Activated CD8-positive, alpha-beta memory T cell treated with anti-CD3 and anti-CD28 coated beads for 4 hours (primary cell): ENCODE measurements at regions not wholly inside any gene's neighbourhood (a gene's known extent, or its start where the extent isn't known, plus 50 kb on each side); places are given as distances from the start of the nearest gene placed in this dataset.

Source experiments
- DNase-seq, 2 donors: peaks; one replicate each; pipeline ENCODE4 v3.0.0-alpha.2; 2020; ENCODE audit warnings: low read depth in 2 of 2

DNA sequence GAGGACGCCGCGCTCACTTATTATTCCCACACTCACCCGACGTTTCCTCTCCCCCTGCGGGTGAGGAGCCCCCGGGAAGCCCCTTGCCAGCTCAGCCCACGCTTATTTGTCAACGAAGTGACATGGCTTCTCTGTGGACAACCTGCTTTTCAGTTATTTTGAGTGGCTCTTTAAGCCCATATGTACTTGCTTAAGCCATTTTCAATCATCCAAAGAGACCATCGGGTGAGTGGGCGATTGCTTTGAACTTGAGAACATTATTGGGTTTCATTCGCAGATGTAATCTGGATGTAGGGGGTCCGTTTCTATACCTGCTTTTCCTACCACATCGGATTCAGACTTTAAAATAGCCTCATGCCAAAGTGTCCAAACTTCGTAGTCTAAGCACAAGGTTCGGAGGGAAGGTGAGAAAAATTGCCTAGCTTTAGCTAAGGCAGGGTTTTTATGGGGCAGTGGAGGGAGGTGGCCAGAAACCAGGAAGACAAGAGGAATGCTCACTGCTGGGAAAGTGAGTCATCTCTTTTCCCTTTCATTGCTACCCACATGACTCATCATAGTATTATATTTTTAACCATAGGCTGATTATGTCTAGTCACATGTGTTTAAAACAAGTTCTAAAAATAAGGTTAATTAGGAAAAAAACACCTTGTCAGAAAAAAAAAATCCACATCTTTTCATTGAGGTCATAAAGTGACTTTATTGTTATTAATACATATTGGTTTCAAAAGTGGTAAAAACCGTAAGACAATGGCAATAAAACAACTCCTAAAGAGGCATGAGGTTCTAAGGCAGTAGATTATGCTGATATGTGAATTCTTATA, 773.1 kb upstream of the NR2F2 start:
- no peak for DNase-seq

DNA sequence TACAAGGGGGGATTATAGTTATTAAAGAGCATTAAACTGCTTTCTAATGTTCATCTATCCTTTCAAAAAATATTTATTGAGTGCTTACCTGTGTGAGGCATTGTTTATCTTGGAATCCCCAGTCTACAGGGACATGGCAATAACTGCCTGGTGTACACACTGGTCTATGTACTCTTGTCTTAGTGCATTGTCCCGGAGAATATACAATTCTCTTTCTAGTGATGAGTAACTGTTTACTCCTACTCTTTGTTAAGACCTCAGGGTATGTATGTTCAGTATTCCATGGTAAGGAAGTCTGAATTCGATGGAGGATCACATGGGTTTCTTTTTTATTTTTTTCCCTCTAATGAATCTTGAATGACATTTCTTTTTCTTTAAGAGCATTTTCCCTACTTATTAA, 772.4 kb upstream of the NR2F2 start:
- no peak for DNase-seq

DNA sequence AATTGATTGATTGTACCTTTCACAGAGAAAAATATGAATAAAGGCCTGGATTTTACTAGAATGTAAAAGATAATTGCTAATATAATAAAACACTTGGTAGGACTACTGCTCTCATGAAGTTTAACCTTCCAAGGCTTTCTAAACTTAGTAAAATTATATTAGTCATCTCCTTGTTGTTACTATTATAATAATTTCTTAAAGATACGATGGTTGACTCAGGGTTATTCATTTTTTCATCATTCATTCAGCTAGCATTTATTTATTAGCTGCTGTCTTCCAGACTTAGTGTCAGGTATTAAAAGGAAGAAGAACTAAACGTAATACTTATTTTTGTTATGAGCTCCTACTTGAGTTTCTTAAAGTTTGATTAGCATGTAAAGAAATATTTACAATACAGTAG, 771.6 kb upstream of the NR2F2 start:
- DNase-seq = no peak

DNA sequence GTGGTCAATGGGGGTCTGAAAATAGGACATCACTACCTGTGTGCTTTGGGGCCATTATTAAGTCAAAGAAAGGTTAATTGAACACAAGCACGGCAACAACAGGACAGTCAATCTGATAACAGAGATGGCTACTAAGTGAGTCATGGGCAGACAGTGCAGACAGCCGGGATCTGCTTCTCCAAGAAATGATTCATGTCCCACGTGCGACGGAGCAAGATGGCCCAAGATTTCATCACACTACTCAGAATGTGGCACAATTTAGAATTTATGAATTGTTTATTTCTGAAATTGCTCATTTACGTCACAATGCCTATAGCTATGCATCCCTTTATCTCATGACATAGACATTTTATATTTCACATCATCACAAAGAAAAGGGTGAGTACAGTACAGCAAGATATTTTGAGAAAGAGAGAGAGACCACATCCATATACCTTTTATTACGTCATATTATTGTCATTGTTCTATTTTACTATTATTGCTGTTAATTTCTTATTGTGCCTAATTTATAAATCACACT, 770.6 kb upstream of the NR2F2 start:
- no peak for DNase-seq

DNA sequence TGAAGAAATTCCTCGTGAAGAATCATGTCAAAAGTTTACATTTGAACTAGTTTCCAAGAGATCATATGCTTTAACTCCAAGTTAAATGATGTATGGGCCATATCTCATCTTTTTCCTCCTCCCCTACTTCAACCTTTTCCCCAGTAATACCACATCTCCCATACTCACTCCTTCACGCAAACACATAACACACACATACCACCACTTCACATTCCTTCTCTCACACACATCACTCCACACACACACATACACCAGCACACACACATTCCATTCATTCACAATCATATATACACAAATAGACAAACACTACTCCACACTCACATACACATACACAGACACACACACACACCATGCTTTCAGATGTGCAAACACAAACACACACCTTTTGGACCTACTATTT, 769.0 kb upstream of the NR2F2 start:
- DNase-seq = no peak

DNA sequence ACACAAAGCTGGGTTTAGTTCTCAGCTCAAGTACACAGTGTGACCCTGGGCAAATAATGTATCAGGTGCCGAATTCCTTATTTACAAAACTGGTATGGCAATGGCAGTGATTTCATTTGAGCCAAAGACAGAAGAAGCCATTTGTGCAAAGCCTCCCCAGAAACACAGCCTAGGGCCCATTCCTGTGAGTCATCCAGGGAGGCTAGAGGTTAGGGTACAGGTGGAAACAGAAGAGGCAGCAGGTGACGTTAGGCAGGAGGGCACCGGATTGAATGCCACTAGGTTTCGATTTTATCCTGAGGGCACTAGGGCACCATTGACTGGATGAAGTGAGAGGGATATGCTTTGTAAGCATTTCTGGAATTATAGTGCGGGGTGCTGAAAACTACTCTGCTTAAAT, 766.9 kb upstream of the NR2F2 start:
- no peak for DNase-seq

DNA sequence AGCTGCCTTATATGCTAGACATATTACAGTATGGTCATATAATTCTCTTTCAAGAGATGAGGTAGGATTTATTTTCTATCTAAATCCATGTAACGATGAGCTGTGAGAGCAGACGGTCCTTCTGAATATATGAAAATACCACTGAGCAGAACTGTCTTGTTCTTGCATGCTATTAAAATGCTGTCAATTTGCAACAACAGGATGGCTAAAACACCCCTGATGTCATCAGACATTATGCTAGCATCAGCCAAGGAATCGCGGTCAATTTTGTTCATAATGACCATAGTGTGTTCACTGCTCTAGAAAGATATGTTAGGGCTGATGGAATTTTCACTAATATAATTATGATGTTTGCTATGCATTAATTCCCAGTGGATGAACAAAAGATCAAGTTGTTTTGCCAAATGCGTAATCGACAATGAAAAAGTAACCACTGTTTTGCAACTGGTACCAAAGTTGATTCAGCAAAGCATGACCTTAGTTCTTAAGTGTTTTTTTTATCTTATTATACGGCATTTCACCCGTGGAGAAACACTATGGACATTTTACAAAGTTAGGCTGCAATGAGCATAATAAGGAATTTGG, 765.4 kb upstream of the NR2F2 start:
- DNase-seq = no peak

DNA sequence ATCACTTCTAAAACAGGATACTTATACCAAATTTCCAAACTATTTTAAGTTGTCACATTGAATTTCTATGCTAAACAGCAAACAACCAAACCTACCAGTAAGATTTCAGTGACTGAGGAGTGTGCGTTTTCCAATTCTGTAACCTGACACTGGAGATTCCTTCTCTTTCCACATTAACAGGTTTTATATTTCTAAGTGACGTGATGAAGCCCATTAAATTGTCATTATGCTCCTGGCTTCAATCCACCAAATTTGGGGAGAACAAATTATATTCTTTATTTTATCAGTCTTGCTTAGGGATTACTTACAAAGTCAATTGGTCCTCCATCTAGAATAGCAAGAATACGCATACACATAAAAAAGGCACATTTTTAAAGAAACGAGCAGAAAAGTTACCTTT, 764.8 kb upstream of the NR2F2 start:
- no peak for DNase-seq

DNA sequence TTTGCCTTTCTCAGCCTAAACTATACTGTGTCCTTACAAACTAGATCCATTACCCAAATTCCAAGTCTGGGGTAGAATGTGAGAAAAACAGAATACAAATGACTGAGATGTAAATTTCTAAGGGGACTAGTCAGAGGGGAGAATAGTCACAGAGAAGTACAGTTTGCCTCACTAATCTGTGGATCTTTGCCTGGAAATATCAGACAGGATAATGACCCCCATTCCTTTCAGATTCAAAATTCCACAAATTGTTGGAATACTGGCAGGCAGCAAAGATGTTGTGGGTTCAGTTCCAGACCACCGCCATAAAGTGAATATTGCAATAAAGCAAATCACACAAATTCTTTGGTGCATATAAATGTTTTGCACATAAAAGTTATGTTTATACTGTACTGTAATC, 762.8 kb upstream of the NR2F2 start:
- DNase-seq = no peak

DNA sequence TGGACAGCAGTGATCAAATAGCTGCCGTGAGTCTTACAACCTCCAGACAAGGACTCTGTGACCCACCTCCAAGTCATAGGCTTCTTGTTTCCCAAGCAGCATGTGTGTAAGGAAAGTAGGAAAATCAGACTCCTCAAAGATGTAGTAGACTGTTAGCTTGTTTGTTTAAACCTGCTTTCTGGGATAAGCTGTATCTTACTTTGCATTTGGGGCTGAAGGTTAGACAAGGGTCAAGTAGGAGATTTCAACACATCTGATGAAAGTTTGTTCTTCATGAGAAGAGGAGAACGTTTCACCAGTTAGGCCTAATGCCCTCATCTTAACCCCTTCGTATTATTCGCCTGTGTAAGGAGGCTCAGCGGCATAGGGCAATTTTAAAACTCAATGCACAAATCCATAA, 756.4 kb upstream of the NR2F2 start:
- no peak for DNase-seq

DNA sequence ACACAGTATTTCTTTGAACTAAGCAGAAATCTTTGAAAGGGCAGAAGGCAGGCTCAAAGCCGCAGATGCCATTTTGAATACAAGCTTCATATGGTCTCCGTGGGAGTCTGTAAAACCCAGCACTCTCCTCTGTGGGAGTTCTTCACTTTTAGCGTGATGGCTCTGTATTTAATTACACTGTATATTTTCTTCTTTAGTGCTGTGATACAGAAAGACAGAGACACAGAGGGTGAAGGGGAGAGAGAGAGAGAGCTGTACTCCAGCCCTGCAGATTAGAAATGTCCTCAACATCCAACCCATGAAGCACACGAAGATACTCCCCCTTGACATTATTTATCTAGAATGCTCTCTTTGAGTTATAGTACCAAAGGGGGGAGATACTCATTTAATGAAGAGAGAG, 752.6 kb upstream of the NR2F2 start:
- no peak for DNase-seq

DNA sequence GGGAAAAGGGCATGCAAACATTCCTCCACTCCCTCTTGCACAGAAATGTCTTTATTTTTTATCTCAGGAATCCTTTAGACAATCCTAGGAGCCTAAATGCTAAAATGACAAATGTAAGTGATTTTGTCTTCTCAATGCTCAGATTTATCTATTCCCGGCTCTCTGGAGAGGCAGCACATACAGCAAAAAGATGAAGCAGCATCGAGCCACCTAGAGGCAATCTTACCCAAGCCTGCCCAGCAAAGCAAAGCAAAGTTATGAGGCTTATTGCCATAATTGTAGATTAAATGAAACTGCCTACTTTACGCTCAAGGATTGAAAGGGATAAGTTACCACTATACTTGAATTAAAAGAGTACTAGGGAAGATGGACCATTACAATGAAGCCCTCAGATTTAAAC, 750.4 kb upstream of the NR2F2 start:
- no peak for DNase-seq

DNA sequence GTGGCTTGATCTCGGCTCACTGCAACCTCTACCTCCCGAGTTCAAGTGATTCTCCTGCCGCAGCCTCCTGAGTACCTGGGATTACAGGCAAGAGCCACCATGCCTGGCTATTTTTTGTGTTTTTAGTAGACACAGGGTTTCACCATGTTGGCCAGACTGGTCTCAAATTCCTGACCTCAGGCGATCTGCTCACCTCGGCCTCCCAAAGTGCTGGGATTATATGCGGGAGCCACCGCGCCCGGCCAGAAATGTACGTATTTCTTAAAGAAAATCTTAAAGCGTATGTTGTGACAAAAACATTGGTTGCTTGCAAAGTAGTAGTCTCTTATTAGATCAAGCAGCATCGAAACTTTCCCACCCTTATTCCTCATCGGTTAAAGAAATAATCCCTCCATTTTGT, 748.9 kb upstream of the NR2F2 start:
- DNase-seq = no peak

DNA sequence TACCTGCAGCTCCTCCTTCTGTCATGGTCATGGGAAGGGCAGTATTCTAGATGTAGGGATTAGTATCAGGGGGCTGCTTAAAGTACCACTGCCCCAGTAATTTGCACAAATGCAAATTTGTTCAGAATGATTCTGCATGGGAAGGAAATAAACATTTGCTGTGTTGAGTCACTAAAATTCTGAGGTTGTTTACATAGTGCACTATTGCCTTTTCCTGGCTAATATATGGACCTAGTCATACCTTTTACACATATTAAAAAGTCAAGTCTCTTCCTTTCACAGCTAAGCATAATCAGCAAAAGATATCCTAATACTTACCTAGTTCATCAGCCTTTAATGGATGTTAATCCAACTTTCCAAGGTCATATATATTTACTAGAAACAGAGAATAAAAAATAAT, 746.4 kb upstream of the NR2F2 start:
- DNase-seq = no peak

DNA sequence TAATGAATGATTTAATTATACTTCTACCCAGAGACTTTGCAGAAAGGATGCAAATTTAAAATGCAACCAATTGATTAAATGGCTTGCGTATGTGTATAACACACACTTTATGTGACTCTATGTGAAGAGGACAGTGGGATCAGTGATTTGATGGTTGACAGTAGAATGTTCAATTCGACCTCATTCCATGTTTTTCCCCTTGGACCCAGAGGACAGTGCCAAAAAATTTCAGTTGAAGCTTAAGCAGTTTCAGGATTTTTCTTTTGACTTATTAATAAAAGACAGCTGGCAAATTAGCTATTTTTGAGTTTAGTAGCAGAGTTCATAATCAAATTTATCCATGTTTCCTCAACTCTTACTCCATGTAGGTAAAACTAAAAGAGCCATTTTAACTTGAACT, 742.4 kb upstream of the NR2F2 start:
- DNase-seq = no peak

DNA sequence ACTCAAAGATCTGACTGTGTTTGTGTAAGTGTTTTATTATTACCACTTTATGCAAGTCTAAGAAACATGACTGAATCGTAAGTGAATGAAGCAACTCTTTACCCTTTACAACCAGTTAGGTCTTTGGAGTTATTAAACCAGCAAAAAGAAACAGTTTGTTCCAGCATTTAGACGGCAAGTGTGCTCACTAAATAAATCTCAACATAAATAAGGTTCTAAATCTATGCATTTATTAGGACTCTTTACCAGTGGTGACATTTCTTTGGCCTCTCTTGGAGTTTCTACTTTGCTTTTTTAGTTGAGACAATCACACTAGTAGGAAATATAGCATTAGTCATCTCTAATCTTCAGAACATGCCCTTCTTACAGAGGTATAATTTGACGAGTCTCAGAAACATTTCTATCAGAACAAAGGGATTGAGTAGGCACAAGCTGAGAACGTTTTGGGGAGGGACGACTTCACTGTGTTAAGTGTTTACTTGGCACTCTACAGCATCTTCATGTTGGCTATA, 739.9 kb upstream of the NR2F2 start:
- no peak for DNase-seq

DNA sequence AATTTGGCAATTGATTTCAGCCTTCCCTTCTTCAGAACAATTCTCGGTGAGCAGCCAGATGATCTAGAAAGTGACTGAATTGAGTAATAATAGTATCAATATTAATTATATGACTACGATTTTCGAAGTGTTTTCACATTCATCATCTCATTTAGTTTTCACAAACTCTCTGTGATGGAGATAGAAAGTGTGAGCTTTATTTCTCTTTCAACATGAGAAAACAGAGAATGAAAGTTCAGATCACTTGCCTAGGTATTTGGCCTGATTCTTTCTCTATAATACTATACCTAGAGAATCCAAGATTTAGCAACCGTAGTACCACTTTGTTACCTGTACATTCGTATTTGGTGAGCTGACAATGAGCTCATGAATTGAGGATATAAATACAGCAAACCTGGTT, 739.2 kb upstream of the NR2F2 start:
- DNase-seq = no peak

DNA sequence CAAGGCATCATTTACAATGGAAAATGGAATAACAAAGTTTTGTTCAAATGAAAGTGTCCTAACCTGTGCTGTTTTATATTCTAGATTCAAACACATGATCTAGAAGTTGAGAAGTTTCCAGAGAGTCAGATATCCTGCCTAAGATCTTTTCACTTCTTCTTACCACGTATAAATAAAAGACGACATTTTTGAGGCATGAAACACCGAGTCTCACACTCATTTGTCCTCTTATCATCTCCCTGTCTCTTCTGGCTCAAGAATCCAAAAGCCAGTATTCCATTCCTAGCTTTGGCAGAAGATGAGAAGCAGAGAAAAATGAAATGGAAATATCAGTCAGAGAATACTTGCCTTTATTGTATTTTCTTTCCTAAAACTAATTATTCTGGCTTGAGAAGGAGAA, 738.6 kb upstream of the NR2F2 start:
- no peak for DNase-seq

DNA sequence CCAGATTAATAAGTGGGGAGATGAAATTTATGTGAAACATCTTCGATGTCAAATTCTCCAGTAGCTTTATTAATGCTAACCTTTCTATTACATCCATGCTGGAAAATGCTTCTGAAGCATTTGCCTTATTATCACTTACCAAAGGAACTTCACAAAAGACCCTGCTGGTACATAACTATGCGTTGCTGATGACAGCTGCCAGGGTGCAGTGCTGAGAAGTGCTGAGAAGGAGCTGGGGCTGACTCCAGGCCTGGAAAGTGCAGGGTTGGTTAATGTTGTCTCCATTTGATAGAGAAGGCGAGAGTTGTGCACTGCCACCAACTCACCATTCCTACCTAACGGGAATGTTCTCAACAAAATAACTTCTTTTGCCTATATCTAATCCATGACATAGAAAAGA, 736.0 kb upstream of the NR2F2 start:
- DNase-seq = no peak

DNA sequence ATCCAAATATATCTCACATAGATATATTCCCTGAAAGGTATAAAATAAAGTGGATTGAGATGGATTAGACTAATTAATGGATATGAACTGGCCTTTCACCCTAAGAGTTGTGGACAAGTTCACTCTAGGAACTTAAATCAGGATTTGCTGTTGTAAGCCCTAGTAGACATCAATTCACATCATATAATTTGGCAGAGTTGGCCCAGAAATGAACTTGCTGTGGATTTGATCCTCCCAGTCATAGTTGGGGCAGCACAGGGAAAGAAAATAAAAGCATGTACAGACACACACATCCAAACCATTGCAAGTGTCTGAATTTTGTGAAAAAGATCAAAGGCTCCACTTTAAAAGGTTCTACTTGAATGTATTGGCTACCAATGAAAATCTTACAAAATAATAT, 734.7 kb upstream of the NR2F2 start:
- DNase-seq = no peak

DNA sequence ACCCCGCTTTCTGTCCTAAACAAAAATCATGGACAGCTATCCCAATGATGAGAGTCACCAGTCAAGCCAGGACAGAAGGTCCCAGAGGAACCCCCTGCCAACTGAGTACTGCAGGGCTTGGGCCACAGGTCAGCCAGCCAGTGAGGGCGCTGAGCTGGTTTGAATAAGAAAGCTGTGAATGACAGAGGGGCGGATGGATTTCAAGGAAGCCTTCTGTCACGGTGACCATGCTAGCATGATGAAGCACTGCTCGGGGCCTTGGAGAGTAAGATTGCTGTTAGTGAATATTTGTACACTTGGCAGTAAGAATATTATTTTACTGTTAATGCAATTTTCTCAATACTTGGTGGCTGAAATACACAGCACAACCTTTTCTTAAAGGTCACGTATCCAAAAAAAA, 734.0 kb upstream of the NR2F2 start:
- no peak for DNase-seq

DNA sequence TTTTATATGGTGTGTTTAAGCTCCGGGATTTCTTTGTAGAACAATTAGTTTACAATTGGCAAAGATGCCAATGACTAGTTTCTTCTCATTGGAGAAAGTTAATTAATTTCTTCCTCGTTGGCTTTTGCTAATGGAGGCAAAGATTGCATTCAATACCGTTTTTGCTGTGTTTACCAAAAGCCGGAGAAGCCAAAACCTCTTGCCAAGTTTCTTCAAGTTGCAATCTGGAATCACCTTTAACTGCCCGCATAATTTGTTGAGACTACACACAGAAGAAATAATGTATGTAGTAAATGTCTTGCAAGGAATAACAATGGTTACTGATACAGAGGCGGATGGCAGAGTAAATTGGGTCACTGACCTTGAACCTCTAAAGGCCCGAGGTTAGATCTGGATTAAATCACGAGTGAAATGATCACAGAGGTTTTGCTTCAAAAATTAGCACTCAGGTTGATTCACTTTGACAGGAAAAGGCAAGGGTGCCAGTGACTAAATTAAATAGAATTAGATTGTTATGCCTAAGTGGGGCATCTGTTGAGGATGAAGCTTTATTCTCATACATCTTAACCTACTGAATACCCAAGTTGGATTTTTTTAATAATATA, 732.1 kb upstream of the NR2F2 start:
- no peak for DNase-seq

DNA sequence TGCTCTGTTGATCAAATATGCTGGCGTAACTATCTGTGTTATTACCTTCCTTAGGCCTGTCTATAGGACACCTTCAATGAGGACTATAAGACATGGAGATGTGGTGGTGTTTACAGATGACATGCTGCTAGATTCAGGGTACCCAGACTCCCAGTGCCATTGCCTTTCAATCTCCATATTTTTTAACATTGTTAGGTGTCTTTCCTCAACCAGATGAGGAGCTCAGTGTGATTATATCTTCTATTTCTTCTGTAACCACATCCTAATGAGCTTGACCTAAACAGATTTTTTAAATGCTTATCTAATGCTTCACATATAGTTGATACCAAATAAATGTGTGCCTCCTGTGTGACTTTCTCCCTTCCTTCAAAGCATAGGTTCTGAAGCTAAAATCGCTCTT, 730.1 kb upstream of the NR2F2 start:
- DNase-seq = no peak
